Adrenal gland (tissue), 5 donors: ENCODE measurements at regions not wholly inside any gene's neighbourhood (a gene's known extent, or its start where the extent isn't known, plus 50 kb on each side); places are given as distances from the start of the nearest gene placed in this dataset.

Experiments
- POLR2A ChIP-seq, 2 donors: fragments of 450-650 bp; IDR thresholded peaks; one replicate each; pipeline ENCODE4 v1.6.1; 2017; ENCODE audit warnings: antibody characterized with exemption in 2 of 2, mild to moderate bottlenecking in 2 of 2, moderate library complexity in 1 of 2
- TF ChIP-seq, protein P1 (sequence below), 6 experiments: fragments of 450-650 bp in 4 of 6; fragments of 200-600 bp in 2 of 6; sonication (generic) in 1 of 6; IDR thresholded peaks; 1 replicate in 5 of 6; 2 replicates in 1 of 6; pipeline versions ENCODE4 v1.5.1 to v1.8.0; 2016 to 2021; ENCODE audit warnings: antibody characterized with exemption in 6 of 6, mild to moderate bottlenecking in 2 of 6, moderate library complexity in 1 of 6
- donor health status: DM: no; HTN: no; CAD: no.

DNA sequence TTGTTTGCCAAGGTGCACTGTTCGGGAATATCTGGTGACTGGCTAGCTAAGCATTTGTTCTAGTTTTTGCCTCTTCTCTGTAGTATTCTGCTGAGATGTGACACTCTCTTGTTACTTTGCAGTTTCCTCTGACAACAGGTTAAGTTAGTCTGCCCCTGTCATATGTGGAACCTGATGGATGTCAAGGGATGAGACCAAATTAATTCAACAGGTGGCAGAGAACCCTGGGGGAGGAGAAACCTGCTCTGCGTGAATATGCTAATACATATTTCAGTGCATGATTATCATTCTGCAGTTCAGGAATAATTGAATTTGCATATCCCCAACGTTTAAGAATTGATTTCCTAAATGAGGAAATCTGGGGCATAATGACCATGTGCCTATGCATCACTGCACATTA is 777.3 kb downstream of the PDCD6IP start:
- TF ChIP-seq, protein P1, sequence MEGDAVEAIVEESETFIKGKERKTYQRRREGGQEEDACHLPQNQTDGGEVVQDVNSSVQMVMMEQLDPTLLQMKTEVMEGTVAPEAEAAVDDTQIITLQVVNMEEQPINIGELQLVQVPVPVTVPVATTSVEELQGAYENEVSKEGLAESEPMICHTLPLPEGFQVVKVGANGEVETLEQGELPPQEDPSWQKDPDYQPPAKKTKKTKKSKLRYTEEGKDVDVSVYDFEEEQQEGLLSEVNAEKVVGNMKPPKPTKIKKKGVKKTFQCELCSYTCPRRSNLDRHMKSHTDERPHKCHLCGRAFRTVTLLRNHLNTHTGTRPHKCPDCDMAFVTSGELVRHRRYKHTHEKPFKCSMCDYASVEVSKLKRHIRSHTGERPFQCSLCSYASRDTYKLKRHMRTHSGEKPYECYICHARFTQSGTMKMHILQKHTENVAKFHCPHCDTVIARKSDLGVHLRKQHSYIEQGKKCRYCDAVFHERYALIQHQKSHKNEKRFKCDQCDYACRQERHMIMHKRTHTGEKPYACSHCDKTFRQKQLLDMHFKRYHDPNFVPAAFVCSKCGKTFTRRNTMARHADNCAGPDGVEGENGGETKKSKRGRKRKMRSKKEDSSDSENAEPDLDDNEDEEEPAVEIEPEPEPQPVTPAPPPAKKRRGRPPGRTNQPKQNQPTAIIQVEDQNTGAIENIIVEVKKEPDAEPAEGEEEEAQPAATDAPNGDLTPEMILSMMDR (IDR thresholded peaks at IDR 0.05): no peak
- no peak for TF ChIP-seq POLR2A (IDR thresholded peaks at IDR 0.05)
